Neuronal stem cell (in vitro differentiated cells): ENCODE measurements at regions not wholly inside any gene's neighbourhood (a gene's known extent, or its start where the extent isn't known, plus 50 kb on each side); places are given as distances from the start of the nearest gene placed in this dataset.

Experiments used
- DNase-seq: peaks from one replicate; pipeline ENCODE4 v3.0.0-alpha.2; 2013; ENCODE audit warnings: low spot score
- H2AFZ ChIP-seq: one replicate; pipeline ENCODE4 v1.6.1; 2013; ENCODE audit warnings: mild to moderate bottlenecking, low read length, inconsistent platforms
- H2AK5ac ChIP-seq: 2 replicates; pipeline ENCODE4 v1.6.1; 2013; ENCODE audit warnings: low read depth, mild to moderate bottlenecking, inconsistent platforms, low read length, moderate library complexity, mixed read lengths
- H2BK120ac ChIP-seq: 2 replicates; pipeline ENCODE4 v1.6.1; 2013; ENCODE audit warnings: low read depth, mild to moderate bottlenecking, inconsistent platforms, low read length, moderate library complexity, mixed read lengths
- H2BK12ac ChIP-seq: one replicate; pipeline ENCODE4 v1.6.1; 2013; ENCODE audit warnings: low read length, inconsistent platforms
- H2BK15ac ChIP-seq: 2 replicates; pipeline ENCODE4 v1.6.1; 2013; ENCODE audit warnings: mild to moderate bottlenecking, low read length, inconsistent platforms, mixed read lengths
- H2BK5ac ChIP-seq: one replicate; pipeline ENCODE4 v1.6.1; 2013; ENCODE audit warnings: inconsistent platforms, mild to moderate bottlenecking, low read length, moderate library complexity
- H3K14ac ChIP-seq: one replicate; pipeline ENCODE4 v1.6.1; 2013; ENCODE audit warnings: low read length, inconsistent platforms
- H3K18ac ChIP-seq: 2 replicates; pipeline ENCODE4 v1.6.1; 2013; ENCODE audit warnings: low read length, inconsistent platforms
- H3K23ac ChIP-seq: 2 replicates; pipeline ENCODE4 v1.6.1; 2013; ENCODE audit warnings: low read depth, mild to moderate bottlenecking, mixed read lengths, low read length, inconsistent platforms; ENCODE audit not compliant: poor library complexity
- H3K27ac ChIP-seq: replicated peaks from 3 replicates; pipeline ENCODE4 v1.5.1; 2013; ENCODE audit warnings: low read length, inconsistent platforms
- H3K27me3 ChIP-seq, 3 experiments: 2 replicates each; pipeline ENCODE4 v1.6.1; 2013; ENCODE audit warnings: low read length in 3 of 3, mild to moderate bottlenecking in 2 of 3, inconsistent platforms in 1 of 3, low read depth in 1 of 3, mixed read lengths in 1 of 3, moderate library complexity in 1 of 3; ENCODE audit not compliant: control insufficient read depth in 3 of 3, insufficient read depth in 3 of 3
- H3K36me3 ChIP-seq, 2 donors: replicated peaks in 1 of 2; 2 replicates each; pipeline ENCODE4 v1.6.1; 2013; ENCODE audit warnings: low read length in 2 of 2; ENCODE audit not compliant: control insufficient read depth in 2 of 2, insufficient read depth in 2 of 2
- H3K4ac ChIP-seq: 2 replicates; pipeline ENCODE4 v1.6.1; 2013; ENCODE audit warnings: inconsistent platforms, mild to moderate bottlenecking, low read length, moderate library complexity
- H3K4me1 ChIP-seq, 2 donors: 1 replicate in 1 of 2; 2 replicates in 1 of 2; pipeline ENCODE4 v1.6.1; 2013; ENCODE audit warnings: low read length in 2 of 2, low read depth in 1 of 2; ENCODE audit not compliant: control insufficient read depth in 2 of 2, insufficient read depth in 1 of 2
- H3K4me2 ChIP-seq: one replicate; pipeline ENCODE4 v1.6.1; 2013; ENCODE audit warnings: mild to moderate bottlenecking, low read length, inconsistent platforms; ENCODE audit not compliant: insufficient read depth, poor library complexity, severe bottlenecking
- H3K4me3 ChIP-seq, 2 donors: 2 replicates each; pipeline ENCODE4 v1.5.1; 2013; ENCODE audit warnings: low read length in 2 of 2, mild to moderate bottlenecking in 2 of 2, inconsistent platforms in 1 of 2, moderate library complexity in 1 of 2
- H3K79me1 ChIP-seq: one replicate; pipeline ENCODE4 v1.6.1; 2013; ENCODE audit warnings: low read depth, mild to moderate bottlenecking, inconsistent platforms, low read length, moderate library complexity
- H3K9ac ChIP-seq: one replicate; pipeline ENCODE4 v1.6.1; 2013; ENCODE audit warnings: mild to moderate bottlenecking, low read depth, low read length, inconsistent platforms; ENCODE audit not compliant: poor library complexity
- H3K9me3 ChIP-seq, 2 donors: replicated peaks in 1 of 2; 2 replicates each; pipeline versions ENCODE3 to v1.6.1; 2013; ENCODE audit warnings: low read length in 2 of 2, mild to moderate bottlenecking in 2 of 2, inconsistent platforms in 1 of 2, low read depth in 1 of 2, mixed read lengths in 1 of 2, moderate library complexity in 1 of 2; ENCODE audit not compliant: control insufficient read depth in 2 of 2, insufficient read depth in 1 of 2
- H4K8ac ChIP-seq: one replicate; pipeline ENCODE4 v1.6.1; 2013; ENCODE audit warnings: low read depth, mild to moderate bottlenecking, inconsistent platforms, low read length, moderate library complexity
- H4K91ac ChIP-seq: one replicate; pipeline ENCODE4 v1.6.1; 2013; ENCODE audit warnings: low read length, low read depth, mild to moderate bottlenecking, inconsistent platforms; ENCODE audit not compliant: poor library complexity
- WGBS, 2 donors: extraction: QIAGEN DNeasy Blood & Tissue Kit; methylation state at CpG; one replicate each; pipeline ENCODE4 v1.1.7; 2013; ENCODE audit warnings: missing lambda C conversion rate in 2 of 2, mixed read lengths in 1 of 2; ENCODE audit not compliant: insufficient read length in 2 of 2, insufficient replicate concordance in 1 of 2; ENCODE audit errors: extremely low coverage in 2 of 2; 5-methylcytosine and 5-hydroxymethylcytosine counted together

DNA sequence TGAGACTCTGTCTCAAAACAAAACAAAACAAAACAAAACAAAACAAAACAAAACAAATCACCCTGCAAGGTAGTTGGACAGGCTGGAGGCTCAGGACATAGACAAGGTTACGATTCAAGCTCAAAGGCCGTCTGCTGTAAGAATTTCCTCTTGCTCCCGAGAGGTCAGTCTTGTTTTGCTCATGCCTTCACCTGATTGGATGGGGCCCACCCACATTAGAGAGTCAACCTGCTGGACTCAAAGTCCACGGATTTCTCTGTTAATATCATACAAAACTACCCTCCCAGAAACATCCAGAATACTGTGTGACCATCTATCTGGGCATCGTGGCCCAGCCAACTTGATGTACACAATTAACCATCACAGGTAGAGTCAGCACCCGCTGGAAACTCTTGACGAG is 330.0 kb upstream of the EEF2KMT start:
- Histone ChIP-seq H3K4ac (no peak overlapping the region), H3K36me3 (no peaks in the 10 kb centered on the region), H2BK5ac (no peak overlapping the region), H2AK5ac (peak overlapping the region; percentile 26), H2AFZ (no peak overlapping the region), H3K9me3 (no peaks in the 10 kb centered on the region), H3K9ac (no peak overlapping the region), H3K23ac (no peak overlapping the region), H3K27me3 (no peaks in the 10 kb centered on the region), H3K4me2 (no peak overlapping the region), H4K8ac (no peak overlapping the region), H3K27ac (no peak overlapping the region), H2BK12ac (peak overlapping the region; percentile 85), H3K79me1 (no peaks in the 10 kb centered on the region), H2BK120ac (no peak overlapping the region), H3K14ac (no peak overlapping the region), H3K18ac (no peak overlapping the region), H3K4me1 (peaks cover 0 to 3% of the 10 kb centered on the region in 2 donors), H4K91ac (no peak overlapping the region), H3K4me3 (no peak overlapping the region), H2BK15ac (no peak overlapping the region)
- no peak for DNase-seq
- no CpG with 5 or more reads among the region's 7 CpGs for WGBS, 2 donors

DNA sequence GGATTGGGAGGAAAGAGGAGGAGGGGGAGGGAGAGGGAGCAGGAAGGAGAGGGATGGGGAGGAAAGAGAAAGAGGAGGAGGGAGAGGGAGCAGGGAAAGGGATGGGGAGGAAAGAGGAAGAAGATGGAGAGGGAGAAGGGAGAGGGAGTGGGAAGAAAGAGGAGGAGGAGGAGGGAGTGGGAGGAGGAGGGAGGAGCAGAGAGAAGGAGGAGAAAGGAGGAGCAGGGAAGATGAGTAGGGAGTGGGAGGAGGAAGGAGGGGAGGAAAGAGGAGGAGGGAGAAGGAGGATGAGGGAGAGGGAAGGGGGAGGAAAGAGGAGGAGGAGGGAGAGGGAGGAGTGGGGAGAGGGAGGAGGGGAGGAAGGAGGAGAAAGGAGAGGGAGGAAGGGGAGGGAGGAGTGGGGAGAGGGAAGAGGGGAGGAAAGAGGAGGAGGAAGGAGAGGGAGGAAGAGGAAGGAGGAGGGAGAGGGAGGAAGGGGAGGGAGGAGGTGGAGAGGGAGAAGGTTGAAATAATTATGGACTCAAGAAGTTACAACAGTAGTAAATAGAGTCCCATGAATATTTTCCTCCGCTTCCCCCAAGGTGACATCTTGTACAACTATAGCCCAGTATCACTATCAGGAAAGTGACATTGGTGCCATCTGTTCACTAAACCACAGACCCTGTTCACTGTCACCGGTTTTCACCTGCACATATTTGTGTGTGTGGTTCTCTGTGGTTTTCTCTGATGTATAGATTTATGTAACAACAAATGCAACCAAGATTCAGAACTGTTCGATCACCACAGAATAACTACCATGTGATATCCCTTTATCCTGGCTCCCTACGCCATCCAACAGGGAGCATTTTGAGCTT is 325.3 kb upstream of the EEF2KMT start:
- Histone ChIP-seq H2BK120ac (no peak overlapping the region), H2BK12ac (no peak overlapping the region)
- DNase-seq, result no peak

DNA sequence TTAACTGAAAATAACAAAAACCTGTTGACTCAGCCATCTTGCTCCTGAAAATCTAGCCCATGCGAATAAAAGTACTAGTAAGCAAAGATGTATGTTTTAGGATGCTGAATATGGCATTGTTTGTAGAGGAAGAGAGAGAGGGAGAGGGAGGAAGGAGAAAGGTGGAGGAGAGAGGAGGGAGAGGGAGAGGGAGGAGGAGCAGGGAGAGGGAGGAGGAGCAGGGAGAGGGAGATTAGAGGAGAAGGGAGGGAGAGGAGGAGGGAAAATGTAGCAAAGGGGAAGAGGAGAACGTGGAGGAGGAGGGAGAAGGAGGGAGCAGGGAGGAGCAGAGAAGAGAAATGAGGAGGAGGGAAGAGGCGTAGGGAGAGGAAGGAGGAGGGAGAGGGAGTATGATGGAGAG is 324.5 kb upstream of the EEF2KMT start:
- Histone ChIP-seq H3K9ac (no peak overlapping the region), H3K4me1 (no peaks in the 10 kb centered on the region), H4K91ac (no peak overlapping the region), H2AK5ac (no peak overlapping the region), H3K27me3 (no peaks in the 10 kb centered on the region), H4K8ac (no peak overlapping the region), H3K4ac (no peak overlapping the region), H3K9me3 (peaks cover 0 to 2% of the 10 kb centered on the region in 2 donors), H3K18ac (no peak overlapping the region), H2BK120ac (no peak overlapping the region), H3K23ac (no peak overlapping the region), H2BK12ac (no peak overlapping the region), H3K4me3 (no peak overlapping the region), H3K14ac (no peak overlapping the region), H3K4me2 (no peak overlapping the region), H3K36me3 (no peaks in the 10 kb centered on the region), H2BK5ac (no peak overlapping the region), H2AFZ (no peak overlapping the region), H2BK15ac (no peak overlapping the region), H3K79me1 (no peaks in the 10 kb centered on the region), H3K27ac (no peak overlapping the region)
- 100% methylated on average over 1 of the region's 3 CpGs; no CpG with 5 or more reads in 1 of the 2 donors for WGBS, 2 donors
- DNase-seq, result no peak

More for the DNA sequence above, 325.3 kb upstream of the EEF2KMT start:
- Histone ChIP-seq H3K27me3 (no peaks in the 10 kb centered on the region), H4K91ac (no peak overlapping the region), H3K27ac (no peak overlapping the region), H2AFZ (no peak overlapping the region), H3K18ac (no peak overlapping the region), H3K14ac (no peak overlapping the region), H3K4me1 (no peaks in the 10 kb centered on the region), H3K79me1 (no peaks in the 10 kb centered on the region), H2BK5ac (no peak overlapping the region), H4K8ac (no peak overlapping the region), H3K4me2 (no peak overlapping the region), H3K9ac (no peak overlapping the region), H3K36me3 (no peaks in the 10 kb centered on the region), H2BK15ac (no peak overlapping the region), H3K4ac (no peak overlapping the region), H3K4me3 (no peak overlapping the region), H3K23ac (no peak overlapping the region), H3K9me3 (peaks cover 0 to 2% of the 10 kb centered on the region in 2 donors), H2AK5ac (no peak overlapping the region)
- no CpG with 5 or more reads among the region's 4 CpGs for WGBS, 2 donors

DNA sequence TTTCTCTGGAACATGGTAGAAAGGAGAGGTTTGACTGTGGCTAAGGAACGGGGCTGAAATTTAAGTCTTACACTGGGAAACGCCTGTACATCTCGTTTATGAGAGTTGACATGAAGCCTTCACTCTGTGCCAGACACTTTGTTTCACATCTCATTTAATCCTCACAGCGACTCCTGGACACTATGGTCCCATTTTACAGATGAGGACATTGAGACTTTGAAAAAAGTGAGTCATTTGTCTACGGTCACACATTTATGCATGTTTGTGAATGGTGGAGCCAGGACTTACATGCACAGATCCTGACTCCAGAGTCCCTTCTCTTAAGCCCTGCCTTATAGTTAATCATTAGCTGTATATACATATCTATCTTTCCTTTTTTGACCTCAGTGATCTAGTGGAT is 318.4 kb upstream of the EEF2KMT start:
- H2BK12ac ChIP-seq, result no peak overlapping the region
- no peak overlapping the region for H2BK15ac ChIP-seq
- no peak overlapping the region for H3K9ac ChIP-seq
- no peak overlapping the region for H2AK5ac ChIP-seq
- DNase-seq, result no peak
- no peak overlapping the region for H4K8ac ChIP-seq
- WGBS, 2 donors, result no CpG with 5 or more reads among the region's 5 CpGs
- H3K79me1 ChIP-seq, result no peaks in the 10 kb centered on the region
- no peak overlapping the region for H4K91ac ChIP-seq
- no peak overlapping the region for H3K18ac ChIP-seq
- H3K4me2 ChIP-seq, result no peak overlapping the region
- peaks cover 0 to 4% of the 10 kb centered on the region in 2 donors for H3K9me3 ChIP-seq
- H3K27ac ChIP-seq, result no peak overlapping the region
- no peaks in the 10 kb centered on the region for H3K27me3 ChIP-seq
- H3K36me3 ChIP-seq, result no peaks in the 10 kb centered on the region
- H3K4me3 ChIP-seq, result no peak overlapping the region
- no peak overlapping the region for H2BK120ac ChIP-seq
- H3K14ac ChIP-seq, result no peak overlapping the region
- no peak overlapping the region for H3K4ac ChIP-seq
- no peak overlapping the region for H2AFZ ChIP-seq
- H3K23ac ChIP-seq, result no peak overlapping the region
- no peak overlapping the region for H2BK5ac ChIP-seq
- peaks cover 0 to 2% of the 10 kb centered on the region in 2 donors for H3K4me1 ChIP-seq
